ENCODE measurements at regions not wholly inside any gene's neighbourhood (a gene's known extent, or its start where the extent isn't known, plus 50 kb on each side); places are given as distances from the start of the nearest gene placed in this dataset.

- Histone ChIP-seq H3K79me2 (replicated peaks; ENCODE audit: insufficient read depth) (no peaks in the 10 kb centered on the region), H3F3A (replicated peaks; ENCODE audit: low read depth) (no peaks in the 10 kb centered on the region), H3K27me3 (ENCODE audit: insufficient read depth) (no peaks in the 10 kb centered on the region), H3K27ac (ENCODE audit: low read depth) (no peak overlapping the region), H3K4me2 (no peak overlapping the region), H4K20me1 (replicated peaks; ENCODE audit: insufficient read depth) (no peaks in the 10 kb centered on the region), H3K9me2 (ENCODE audit: insufficient read depth) (0 out of 2 replicates have a peak, but pooled peaks cover 3% of the 10 kb centered on the region), H3K36me3 (ENCODE audit: insufficient read depth) (no peaks in the 10 kb centered on the region), H3K4me3 (no peak overlapping the region), H2AFZ (peak overlapping the region; percentile 80; the same call in 1 of the 2 replicates), H3K4me1 (ENCODE audit: insufficient read depth) (no peaks in the 10 kb centered on the region)
- DNase-seq (ENCODE audit: low spot score): no peak
- H3K9me3 Mint-ChIP-seq: no peaks in the 10 kb centered on the region
- H3K36me3 Mint-ChIP-seq (ENCODE audit: low read depth): no peaks in the 10 kb centered on the region
- no peak for TF ChIP-seq STAT1 (IDR thresholded peaks at IDR 0.05; ENCODE audit: unreplicated experiment)
- TF ChIP-seq ZNF462 (CRISPR knock-in tag; IDR thresholded peaks at IDR 0.05): no peak
- TF ChIP-seq ZNF114 (CRISPR knock-in tag; IDR thresholded peaks at IDR 0.05): no peak
- no peak for TF ChIP-seq ETS1 (IDR thresholded peaks at IDR 0.05)
- TF ChIP-seq EZH2 (IDR thresholded peaks at IDR 0.05; ENCODE audit: low read depth, unreplicated experiment): no peak
- no peak for TF ChIP-seq EZH2phosphoT487 (IDR thresholded peaks at IDR 0.05; ENCODE audit: unreplicated experiment)
- no peak for TF ChIP-seq POLR2AphosphoS5 (IDR thresholded peaks at IDR 0.05; ENCODE audit: low read depth)
- no peak for TF ChIP-seq NANOG (IDR thresholded peaks at IDR 0.05; ENCODE audit: borderline replicate concordance)
- no peak for ATAC-seq
- no peaks in the 10 kb centered on the region for H3K4me1 Mint-ChIP-seq
- H3K4me3 Mint-ChIP-seq: no peak overlapping the region
- peaks cover 1% of the 10 kb centered on the region for H3K27me3 Mint-ChIP-seq (ENCODE audit: insufficient read depth, low read depth, poor library complexity)
- no peak overlapping the region for H3K27ac Mint-ChIP-seq
These were observed 51.8 kb upstream of the CXADR start for GRCh38 chr21:17461014-17461413.

Data from GM23338 (cell line).